Ishikawa (cell line): ENCODE measurements at regions not wholly inside any gene's neighbourhood (a gene's known extent, or its start where the extent isn't known, plus 50 kb on each side); places are given as distances from the start of the nearest gene placed in this dataset.

Experiments used
- CEBPB ChIP-seq: IDR thresholded peaks from 2 replicates; pipeline ENCODE4 v1.6.1; 2012
- EP300 ChIP-seq: IDR thresholded peaks from 2 replicates; pipeline ENCODE4 v1.6.1; 2012; ENCODE audit warnings: borderline replicate concordance
- FOXM1 ChIP-seq: IDR thresholded peaks from 2 replicates; pipeline ENCODE4 v1.6.1; 2012; ENCODE audit warnings: low read depth, borderline replicate concordance
- RAD21 ChIP-seq: IDR thresholded peaks from 2 replicates; pipeline ENCODE4 v1.6.1; 2012; ENCODE audit warnings: low read depth
- TAF1 ChIP-seq: IDR thresholded peaks from 2 replicates; pipeline ENCODE4 v1.6.1; 2012; ENCODE audit warnings: low read depth, mild to moderate bottlenecking
- TEAD4 ChIP-seq: IDR thresholded peaks from 2 replicates; pipeline ENCODE4 v1.6.1; 2012
- YY1 ChIP-seq: IDR thresholded peaks from 2 replicates; pipeline ENCODE4 v1.6.1; 2012; ENCODE audit warnings: low read depth
- ZBTB7A ChIP-seq: IDR thresholded peaks from 2 replicates; pipeline ENCODE4 v1.6.1; 2012; ENCODE audit warnings: low read depth

GRCh38 chr16:26959416-26960009, 107.2 kb upstream of the C16orf82 start:
- TF ChIP-seq CEBPB (no peak), RAD21 (no peak), FOXM1 (no peak), YY1 (no peak), ZBTB7A (no peak), EP300 (no peak), TEAD4 (no peak), TAF1 (no peak)
